HepG2 (cell line): ENCODE measurements at regions not wholly inside any gene's neighbourhood (a gene's known extent, or its start where the extent isn't known, plus 50 kb on each side); places are given as distances from the start of the nearest gene placed in this dataset.
A peak's percentile ranks its signal among the peaks of the same experiment; 100 is the strongest.

Experiments used
- FOXJ3 ChIP-seq: sonication (generic); formaldehyde crosslinking; IDR thresholded peaks from 2 replicates; pipeline ENCODE4 v1.4.0; 2020; ENCODE audit warnings: missing genetic modification reagents, mild to moderate bottlenecking, borderline replicate concordance
- GATAD2A ChIP-seq: IDR thresholded peaks from 2 replicates; pipeline ENCODE4 v1.6.1; 2016
- GFI1 ChIP-seq: sonication (generic); formaldehyde crosslinking; IDR thresholded peaks from 2 replicates; pipeline ENCODE4 v1.5.0; 2020; ENCODE audit warnings: missing genetic modification reagents, mild to moderate bottlenecking, borderline replicate concordance
- GTF2F1 ChIP-seq: fragments of 150-350 bp; IDR thresholded peaks from 2 replicates; pipeline ENCODE4 v1.6.1; 2014; ENCODE audit warnings: low read length
- HDAC2 ChIP-seq: sonication (generic); formaldehyde crosslinking; IDR thresholded peaks from 2 replicates; pipeline ENCODE4 v1.4.0; 2020; ENCODE audit warnings: missing genetic modification reagents
- HMG20A ChIP-seq: IDR thresholded peaks from 2 replicates; pipeline ENCODE4 v1.6.1; 2016; ENCODE audit warnings: borderline replicate concordance
- ISX ChIP-seq: sonication (generic); formaldehyde crosslinking; conservative IDR thresholded peaks from 2 replicates; pipeline ENCODE4 v1.5.0; 2020; ENCODE audit warnings: missing genetic modification reagents
- NR2F6 ChIP-seq, 2 experiments: IDR thresholded peaks; 2 replicates each; pipeline ENCODE4 v1.6.1; 2016; ENCODE audit warnings: antibody characterized with exemption in 1 of 2, mild to moderate bottlenecking in 1 of 2
- PITX1 ChIP-seq: sonication (generic); formaldehyde crosslinking; IDR thresholded peaks from 2 replicates; pipeline ENCODE4 v1.5.1; 2020; ENCODE audit warnings: mild to moderate bottlenecking, missing genetic modification reagents
- REST ChIP-seq, 2 experiments: IDR thresholded peaks; 2 replicates each; pipeline ENCODE4 v1.6.1; 2011 to 2012; ENCODE audit warnings: low read length in 2 of 2, borderline replicate concordance in 1 of 2, low read depth in 1 of 2, mild to moderate bottlenecking in 1 of 2, moderate library complexity in 1 of 2
- SKI ChIP-seq: fragments of 450-650 bp; IDR thresholded peaks from one replicate; pipeline ENCODE4 v1.6.1; 2018; ENCODE audit warnings: mild to moderate bottlenecking; ENCODE audit not compliant: partially characterized antibody
- SOX5 ChIP-seq: IDR thresholded peaks from 2 replicates; pipeline ENCODE4 v1.6.1; 2016; ENCODE audit warnings: borderline replicate concordance
- SOX6 ChIP-seq, 2 experiments: fragments of 450-650 bp in 1 of 2; sonication (generic) in 1 of 2; formaldehyde crosslinking in 1 of 2; IDR thresholded peaks; 2 replicates each; pipeline versions ENCODE4 v1.4.0 to v1.6.1; 2017 to 2020; ENCODE audit warnings: antibody characterized with exemption in 1 of 2, mild to moderate bottlenecking in 1 of 2, missing genetic modification reagents in 1 of 2
- TEAD3 ChIP-seq: optimal IDR thresholded peaks from 2 replicates; pipeline ENCODE3; 2016; ENCODE audit warnings: borderline replicate concordance
- ZNF121 ChIP-seq: sonication (generic); formaldehyde crosslinking; IDR thresholded peaks from 2 replicates; pipeline ENCODE4 v1.5.0; 2020; ENCODE audit warnings: mild to moderate bottlenecking, missing genetic modification reagents
- ZNF234 ChIP-seq: sonication (generic); formaldehyde crosslinking; conservative IDR thresholded peaks from 2 replicates; pipeline ENCODE4 v1.5.1; 2020; ENCODE audit warnings: mild to moderate bottlenecking, missing genetic modification reagents
- ZNF609 ChIP-seq: sonication (generic); formaldehyde crosslinking; IDR thresholded peaks from 2 replicates; pipeline ENCODE4 v1.4.0; 2020; ENCODE audit warnings: mild to moderate bottlenecking, missing genetic modification reagents, borderline replicate concordance
- TF ChIP-seq, protein P1 (sequence below): IDR thresholded peaks from 2 replicates; pipeline ENCODE4 v1.6.1; 2016; ENCODE audit warnings: mild to moderate bottlenecking

GRCh38 chr19:33946535-33947264, 150.0 kb downstream of the KCTD15 start (continued):
- peak; percentile 80 for TF ChIP-seq ZNF609 (CRISPR knock-in tag)
- TF ChIP-seq ZNF234 (CRISPR knock-in tag), result no peak
- TF ChIP-seq SOX6 (IDR thresholded peaks at IDR 0.05), result no peak
- peak; percentile 67 for TF ChIP-seq SOX6 (CRISPR knock-in tag; IDR thresholded peaks at IDR 0.05)
- TF ChIP-seq FOXJ3 (CRISPR knock-in tag), result peak; percentile 46; the same call in 1 of the 2 replicates
- TF ChIP-seq SOX5, result peak; percentile 27; the same call in 1 of the 2 replicates
- TF ChIP-seq GTF2F1, result no peak
- TF ChIP-seq NR2F6 (IDR thresholded peaks at IDR 0.05), result peak; percentile 96
- peak; percentile 97 for TF ChIP-seq NR2F6 (CRISPR knock-in tag; IDR thresholded peaks at IDR 0.05)
- peak; percentile 27; the same call in 1 of the 2 replicates for TF ChIP-seq PITX1
- peak; percentile 89 for TF ChIP-seq TEAD3 (CRISPR knock-in tag)
- TF ChIP-seq HMG20A (CRISPR knock-in tag), result peak; percentile 70; the same call in 1 of the 2 replicates
- TF ChIP-seq GATAD2A (CRISPR knock-in tag), result peak; percentile 63
- no peak for TF ChIP-seq GFI1
- 0 out of 4 replicates have a peak, but pooled peaks of 1 of the 2 experiments have one; percentile 39 for TF ChIP-seq REST (IDR thresholded peaks at IDR 0.05; ENCODE audit: borderline replicate concordance in 1 of 2, low read depth in 1 of 2, low read length in 2 of 2)
- TF ChIP-seq, protein P1, sequence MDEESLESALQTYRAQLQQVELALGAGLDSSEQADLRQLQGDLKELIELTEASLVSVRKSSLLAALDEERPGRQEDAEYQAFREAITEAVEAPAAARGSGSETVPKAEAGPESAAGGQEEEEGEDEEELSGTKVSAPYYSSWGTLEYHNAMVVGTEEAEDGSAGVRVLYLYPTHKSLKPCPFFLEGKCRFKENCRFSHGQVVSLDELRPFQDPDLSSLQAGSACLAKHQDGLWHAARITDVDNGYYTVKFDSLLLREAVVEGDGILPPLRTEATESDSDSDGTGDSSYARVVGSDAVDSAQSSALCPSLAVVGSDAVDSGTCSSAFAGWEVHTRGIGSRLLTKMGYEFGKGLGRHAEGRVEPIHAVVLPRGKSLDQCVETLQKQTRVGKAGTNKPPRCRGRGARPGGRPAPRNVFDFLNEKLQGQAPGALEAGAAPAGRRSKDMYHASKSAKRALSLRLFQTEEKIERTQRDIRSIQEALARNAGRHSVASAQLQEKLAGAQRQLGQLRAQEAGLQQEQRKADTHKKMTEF (CRISPR knock-in tag), result peak; percentile 46; the same call in 1 of the 2 replicates
- peak; percentile 75; the same call in 1 of the 2 replicates for TF ChIP-seq ZNF121 (CRISPR knock-in tag)
- TF ChIP-seq SKI, result peak; percentile 58
- peak; percentile 45; the same call in 1 of the 2 replicates for TF ChIP-seq HDAC2 (CRISPR knock-in tag)
- no peak for TF ChIP-seq ISX (CRISPR knock-in tag)
